AG09319 (cell line): ENCODE measurements at regions not wholly inside any gene's neighbourhood (a gene's known extent, or its start where the extent isn't known, plus 50 kb on each side); places are given as distances from the start of the nearest gene placed in this dataset.

Source experiments
- DNase-seq: peaks from one replicate; pipeline ENCODE4 v3.0.0-alpha.2; 2010; ENCODE audit warnings: low read depth; ENCODE audit errors: extremely low read depth
- TF ChIP-seq, protein P1 (sequence below): IDR thresholded peaks from 2 replicates; pipeline ENCODE4 v1.5.1; 2011; ENCODE audit warnings: low read depth, mild to moderate bottlenecking, inconsistent platforms, low read length, moderate library complexity

- TF ChIP-seq, protein P1, sequence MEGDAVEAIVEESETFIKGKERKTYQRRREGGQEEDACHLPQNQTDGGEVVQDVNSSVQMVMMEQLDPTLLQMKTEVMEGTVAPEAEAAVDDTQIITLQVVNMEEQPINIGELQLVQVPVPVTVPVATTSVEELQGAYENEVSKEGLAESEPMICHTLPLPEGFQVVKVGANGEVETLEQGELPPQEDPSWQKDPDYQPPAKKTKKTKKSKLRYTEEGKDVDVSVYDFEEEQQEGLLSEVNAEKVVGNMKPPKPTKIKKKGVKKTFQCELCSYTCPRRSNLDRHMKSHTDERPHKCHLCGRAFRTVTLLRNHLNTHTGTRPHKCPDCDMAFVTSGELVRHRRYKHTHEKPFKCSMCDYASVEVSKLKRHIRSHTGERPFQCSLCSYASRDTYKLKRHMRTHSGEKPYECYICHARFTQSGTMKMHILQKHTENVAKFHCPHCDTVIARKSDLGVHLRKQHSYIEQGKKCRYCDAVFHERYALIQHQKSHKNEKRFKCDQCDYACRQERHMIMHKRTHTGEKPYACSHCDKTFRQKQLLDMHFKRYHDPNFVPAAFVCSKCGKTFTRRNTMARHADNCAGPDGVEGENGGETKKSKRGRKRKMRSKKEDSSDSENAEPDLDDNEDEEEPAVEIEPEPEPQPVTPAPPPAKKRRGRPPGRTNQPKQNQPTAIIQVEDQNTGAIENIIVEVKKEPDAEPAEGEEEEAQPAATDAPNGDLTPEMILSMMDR = no peak
- no peak for DNase-seq
Observed at GRCh38 chr1:182133181-182133580, 71.7 kb upstream of the ZNF648 start.

GRCh38 chr1:182129398-182129797 lies 67.9 kb upstream of the ZNF648 start:
- DNase-seq = no peak
- TF ChIP-seq, protein P1 = no peak

- TF ChIP-seq, protein P1 = no peak
- DNase-seq = no peak
Observed at GRCh38 chr1:182128502-182128901, 67.0 kb upstream of the ZNF648 start.

GRCh38 chr1:182127656-182128055 lies 66.1 kb upstream of the ZNF648 start:
- TF ChIP-seq, protein P1 = no peak
- no peak for DNase-seq

DNA sequence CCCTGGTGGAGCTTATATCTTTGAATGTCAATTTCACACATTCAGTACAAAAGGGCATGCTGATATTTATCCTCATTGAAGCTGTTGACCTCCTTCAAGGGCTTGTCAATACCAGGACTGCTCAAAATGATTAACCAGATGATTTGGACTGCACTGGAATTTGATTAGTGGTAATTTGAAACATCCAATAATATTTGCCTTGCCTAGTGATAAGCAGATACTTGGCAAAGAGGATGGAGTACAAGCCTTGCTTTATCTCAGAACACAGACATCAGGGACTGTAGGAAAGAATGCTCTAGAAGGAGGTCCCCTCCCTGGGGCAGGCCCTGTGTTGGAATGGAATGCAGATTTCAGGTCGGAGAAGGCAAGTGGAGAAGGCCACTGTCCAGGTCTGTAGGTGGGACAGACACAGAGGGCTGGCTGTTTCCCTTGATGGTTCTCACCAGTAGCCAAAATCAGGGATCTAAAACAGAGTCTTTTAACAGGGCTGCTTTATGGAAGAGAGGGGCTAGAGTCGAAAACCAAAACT lies 64.8 kb upstream of the ZNF648 start:
- TF ChIP-seq, protein P1 = no peak
- no peak for DNase-seq

GRCh38 chr1:182122913-182123260 lies 61.4 kb upstream of the ZNF648 start:
- TF ChIP-seq, protein P1 = no peak
- DNase-seq = no peak

GRCh38 chr1:182122256-182122912 lies 60.9 kb upstream of the ZNF648 start:
- DNase-seq = no peak
- TF ChIP-seq, protein P1 = no peak
